Activated gamma-delta T cell treated with Interleukin-2 at 50 U/mL for 16 hours (primary cell): ENCODE measurements at regions not wholly inside any gene's neighbourhood (a gene's known extent, or its start where the extent isn't known, plus 50 kb on each side); places are given as distances from the start of the nearest gene placed in this dataset.

Source experiments
- DNase-seq: peaks from one replicate; pipeline ENCODE4 v3.0.0-alpha.2; 2020

DNA sequence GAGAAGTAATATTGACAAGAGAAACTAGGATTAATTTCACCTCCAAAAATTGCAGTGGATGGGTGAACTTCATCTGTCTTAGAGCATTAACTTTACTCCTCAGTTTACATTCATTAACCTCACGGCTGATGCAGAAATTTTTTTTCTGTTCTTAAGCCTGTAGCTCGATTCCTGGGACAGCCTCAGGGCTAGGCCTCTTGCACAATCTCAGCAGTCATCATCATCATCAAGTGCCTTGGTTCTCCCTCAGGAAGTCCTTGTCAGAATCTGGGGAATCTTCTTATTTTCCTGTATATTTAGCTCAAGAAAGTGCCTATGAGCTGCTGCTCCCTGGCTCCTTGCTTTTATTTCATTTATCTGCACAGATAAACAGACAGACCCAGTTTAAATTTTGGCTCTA is 1272.2 kb upstream of the LRRTM1 start:
- DNase-seq: no peak

DNA sequence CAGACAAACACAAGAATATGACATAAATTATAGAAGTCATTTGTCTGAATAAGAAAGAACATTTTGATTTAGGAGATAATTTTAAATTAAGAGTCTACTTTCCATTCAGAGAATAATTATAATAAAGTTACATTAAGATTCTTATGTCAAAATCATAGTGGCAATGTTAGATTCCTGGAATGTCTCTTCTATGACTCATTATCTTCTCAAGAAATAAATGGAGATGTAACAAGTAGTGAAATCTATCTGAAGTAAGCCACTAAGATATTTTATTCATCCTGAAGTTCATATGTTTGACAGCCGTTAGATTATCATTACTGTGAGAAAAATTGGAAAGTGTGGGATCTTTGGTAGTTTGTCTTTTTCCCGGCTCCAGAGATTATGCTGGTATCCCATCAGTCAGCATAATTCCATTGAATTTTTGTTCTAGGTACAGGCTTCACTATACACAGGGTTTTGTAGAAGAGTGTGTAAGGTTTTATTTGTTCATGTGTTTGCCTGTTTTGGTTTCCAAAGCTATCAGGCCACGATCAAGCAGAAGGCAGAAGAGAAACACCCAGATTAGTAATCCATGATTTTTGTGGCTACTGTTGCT is 1246.6 kb upstream of the LRRTM1 start:
- DNase-seq: no peak

DNA sequence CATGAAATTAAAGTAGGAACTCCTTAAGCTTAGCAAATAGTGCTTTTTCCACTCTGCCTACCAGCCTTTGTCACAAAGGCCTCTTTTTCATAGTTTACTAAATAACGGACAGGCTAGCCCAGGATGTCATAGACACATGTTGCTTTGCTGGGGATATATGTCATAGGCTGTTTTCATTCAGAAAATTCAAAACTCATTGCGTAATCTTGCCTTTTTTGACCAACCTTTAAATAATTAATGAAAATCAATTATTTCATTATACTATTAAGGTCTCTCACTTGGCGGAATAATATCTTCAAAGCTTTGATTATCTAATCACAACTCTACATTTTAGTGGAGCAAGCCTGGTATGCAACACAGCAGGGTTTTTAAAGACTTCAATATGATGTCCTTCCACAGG is 1245.7 kb upstream of the LRRTM1 start:
- no peak for DNase-seq

DNA sequence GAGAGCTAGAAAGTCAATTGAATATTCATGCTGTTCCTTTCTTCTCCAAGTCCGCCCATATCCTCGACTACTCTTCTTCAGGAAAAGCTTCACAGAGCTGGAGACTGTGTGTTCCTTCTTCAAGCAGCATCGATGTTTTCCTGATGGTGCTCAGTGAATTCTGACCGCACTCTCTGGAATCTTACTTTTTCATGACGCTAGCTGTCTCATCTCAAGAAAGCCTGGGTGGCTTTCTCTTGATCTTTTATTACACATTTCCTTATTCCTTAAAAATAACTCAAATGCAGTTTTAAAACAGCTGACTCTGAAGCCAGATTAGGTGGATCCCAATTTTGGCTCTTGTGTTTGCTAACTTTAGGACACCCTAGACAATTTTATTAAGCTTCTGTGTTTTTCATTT is 1245.1 kb upstream of the LRRTM1 start:
- DNase-seq: no peak

DNA sequence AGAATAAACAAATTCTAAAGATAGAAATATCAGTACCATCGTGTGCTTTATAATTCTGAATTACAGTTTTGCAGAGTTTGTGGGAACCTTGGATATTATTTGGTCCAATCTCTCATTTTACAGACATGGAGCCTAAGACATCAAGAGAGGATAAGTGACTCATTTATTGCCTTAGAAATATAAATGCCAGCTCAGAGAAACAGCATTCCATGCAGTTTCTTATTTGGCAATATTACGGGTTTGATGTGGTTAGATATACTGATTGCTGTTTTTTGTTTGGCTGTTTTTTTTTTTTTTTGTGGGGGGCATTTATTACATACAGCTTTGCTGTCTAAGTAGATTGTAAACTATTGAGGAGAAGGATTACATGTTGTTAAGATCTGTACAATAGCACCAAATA is 1241.1 kb upstream of the LRRTM1 start:
- DNase-seq: no peak

DNA sequence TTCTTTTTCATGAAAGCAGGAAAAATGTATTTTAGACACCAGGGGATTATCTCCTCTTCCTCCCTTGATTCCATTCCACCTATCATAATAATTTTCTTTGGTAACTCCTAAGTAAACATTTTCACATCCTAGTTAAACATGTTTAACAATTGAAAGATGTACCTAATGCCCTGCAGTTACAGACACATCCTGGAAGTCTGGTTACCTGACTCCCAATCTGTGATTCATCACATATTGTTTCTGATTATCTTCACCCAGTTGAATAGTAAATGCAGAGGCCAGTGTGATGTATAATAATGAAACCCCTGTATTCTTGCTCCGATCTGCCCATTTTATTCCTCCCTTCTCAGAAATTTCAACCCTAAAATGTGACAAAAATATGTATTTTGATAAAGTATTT is 1237.6 kb upstream of the LRRTM1 start:
- no peak for DNase-seq

DNA sequence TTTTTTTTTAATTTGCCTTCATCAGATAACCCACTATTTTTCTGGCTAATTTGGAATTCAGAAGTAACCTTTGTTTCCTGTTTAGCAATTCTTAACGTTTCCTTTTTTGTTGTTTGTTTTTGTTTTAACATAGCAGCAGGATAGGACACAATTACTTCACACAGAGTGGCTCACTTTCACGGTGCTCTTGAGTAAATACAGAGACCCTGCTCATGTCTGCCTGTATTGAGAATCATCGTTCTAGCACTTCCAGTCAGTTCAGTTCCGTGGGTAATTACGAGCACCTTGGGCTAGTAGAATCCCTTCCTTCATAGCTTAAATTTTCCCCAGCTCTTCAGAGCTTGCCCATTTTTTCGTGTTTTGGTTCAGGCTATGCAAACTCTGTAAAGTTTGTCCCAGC is 1225.4 kb upstream of the LRRTM1 start:
- no peak for DNase-seq

DNA sequence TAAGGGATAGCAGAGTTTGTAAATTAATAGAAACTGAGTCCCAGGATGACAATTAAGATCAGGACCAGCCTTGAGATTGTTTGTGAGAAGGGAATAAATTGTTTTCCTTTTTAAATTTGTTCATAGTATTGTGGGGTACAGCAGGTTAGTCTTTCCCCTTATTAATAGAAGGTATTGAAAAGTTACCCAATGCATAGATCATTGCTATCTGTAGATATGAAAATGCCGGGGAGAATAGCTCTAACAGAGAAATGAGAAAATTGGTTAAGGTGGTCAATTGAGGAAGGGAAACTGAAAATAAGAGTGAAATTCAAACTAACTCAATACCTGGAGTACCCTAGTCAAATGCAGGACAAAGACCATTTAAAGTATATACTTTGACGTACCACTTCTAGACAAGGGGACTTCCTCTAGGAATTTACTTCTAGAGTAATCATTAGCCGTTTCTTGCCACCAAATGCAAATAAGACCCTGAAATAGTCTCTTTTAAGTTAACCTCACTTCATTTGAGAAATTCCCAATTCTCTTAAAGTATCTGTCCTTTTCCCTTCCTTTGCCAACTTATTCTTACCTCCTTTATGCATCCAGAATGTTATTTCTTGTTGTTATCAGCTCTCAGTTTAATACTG is 1224.4 kb upstream of the LRRTM1 start:
- DNase-seq: no peak

DNA sequence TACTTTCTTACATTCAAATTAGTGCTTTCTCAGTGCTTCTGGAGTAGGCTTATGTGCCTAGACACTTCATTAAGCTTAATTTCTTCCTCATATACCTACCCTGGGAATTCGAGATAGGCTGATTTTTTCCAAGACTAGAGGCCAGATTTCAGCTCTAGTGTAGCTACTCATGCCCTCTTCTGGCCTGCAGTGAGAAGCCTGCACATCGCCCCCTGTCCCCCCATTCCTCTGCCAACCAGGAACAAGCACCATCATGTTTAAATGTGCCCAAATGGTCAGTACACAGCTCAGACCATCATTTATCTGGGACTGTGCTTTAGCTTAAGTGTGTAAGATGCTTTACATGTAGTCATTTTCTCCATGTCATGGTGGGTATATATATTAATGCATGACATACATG is 1218.8 kb upstream of the LRRTM1 start:
- DNase-seq: no peak

DNA sequence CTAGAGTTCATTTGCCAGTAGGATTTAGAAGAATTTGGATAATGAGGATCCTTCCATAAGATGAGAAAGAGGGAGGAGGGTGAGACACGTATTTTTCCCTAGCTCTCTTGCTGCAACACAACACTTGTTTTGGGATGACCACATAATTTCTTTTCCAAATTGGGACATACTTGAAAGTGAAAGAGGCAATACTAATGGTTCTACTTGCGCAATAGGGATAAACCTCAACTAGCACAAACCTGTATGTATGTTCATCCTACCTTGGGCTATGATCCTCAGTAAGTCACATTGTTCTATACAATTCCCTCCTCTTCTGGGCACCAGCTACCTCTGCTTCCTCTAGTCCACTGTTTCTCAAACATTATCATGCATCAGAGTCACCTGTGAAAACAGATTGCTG is 1208.8 kb upstream of the LRRTM1 start:
- no peak for DNase-seq

DNA sequence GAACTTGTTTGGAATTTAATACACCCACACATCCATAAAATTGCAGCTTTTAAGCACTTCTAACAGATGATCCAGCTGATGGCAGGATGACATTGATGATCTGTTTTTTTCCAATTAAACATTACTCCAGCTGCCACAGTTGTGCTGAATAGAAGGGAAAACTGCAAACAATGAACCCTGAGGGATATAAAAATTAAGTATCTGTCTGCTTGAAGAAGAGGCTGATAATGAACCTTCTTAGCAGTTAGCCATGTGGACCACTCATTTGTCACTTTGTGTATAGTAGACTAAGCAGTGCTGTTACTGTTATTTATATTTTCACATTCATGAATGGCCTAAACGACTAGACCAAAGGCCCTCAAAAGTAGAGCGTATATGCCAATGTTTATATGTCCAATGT is 1201.0 kb upstream of the LRRTM1 start:
- DNase-seq: no peak

DNA sequence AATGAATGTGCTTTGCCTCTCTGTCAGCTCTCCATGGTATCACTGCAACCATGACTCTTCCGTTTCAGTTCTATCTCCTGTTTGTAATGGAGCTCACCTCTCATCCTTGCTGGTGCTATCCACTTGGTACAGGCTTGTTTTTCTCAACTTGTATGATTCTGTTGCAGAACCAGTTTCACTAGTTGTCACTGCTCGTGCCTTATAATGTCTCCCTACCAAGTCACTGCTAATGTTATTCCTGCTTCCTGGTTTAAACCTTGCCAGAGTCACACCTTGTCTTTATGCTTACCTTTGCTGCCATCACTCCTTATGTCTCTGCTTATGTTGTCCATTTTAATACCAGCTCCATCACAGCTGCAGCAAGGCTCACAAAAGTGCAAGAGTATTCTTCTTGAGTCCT is 1191.0 kb upstream of the LRRTM1 start:
- no peak for DNase-seq

DNA sequence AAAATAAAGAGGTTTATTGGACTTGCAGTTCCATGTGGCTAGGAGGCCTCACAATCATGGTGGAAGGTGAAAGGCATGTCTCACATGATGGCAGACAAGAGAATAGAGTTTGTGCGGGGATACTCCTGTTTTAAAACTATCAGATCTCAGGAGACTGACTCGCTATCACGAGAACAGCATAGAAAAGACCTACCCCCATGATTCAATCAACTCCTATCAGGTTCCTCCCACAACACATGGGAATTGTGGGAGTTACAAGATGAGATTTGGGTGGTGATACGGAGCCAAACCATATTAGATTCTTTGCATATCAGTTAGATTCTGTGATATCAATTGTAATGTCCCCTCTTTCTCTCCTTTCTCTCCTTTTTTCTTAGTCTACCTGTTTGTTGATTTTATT is 1178.7 kb upstream of the LRRTM1 start:
- DNase-seq: no peak

DNA sequence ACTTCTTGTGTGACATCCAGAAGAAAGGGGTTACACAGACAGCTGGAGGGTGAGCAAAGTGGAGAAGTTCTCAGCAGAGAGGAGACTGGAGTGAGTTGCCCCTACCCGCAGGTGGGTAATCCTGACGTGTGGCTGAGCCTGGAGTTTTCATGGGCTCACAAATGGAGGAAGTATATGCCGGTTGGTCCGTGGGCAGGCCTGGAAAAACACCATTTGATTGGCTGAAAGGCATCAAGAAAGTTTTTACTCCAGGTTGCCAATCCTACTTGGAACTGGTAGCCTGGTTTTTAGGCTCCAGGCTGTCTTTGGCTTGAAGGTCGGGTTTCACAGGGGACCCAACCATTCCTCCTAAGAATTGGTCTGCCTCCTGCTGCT is 1177.4 kb upstream of the LRRTM1 start:
- DNase-seq: no peak

DNA sequence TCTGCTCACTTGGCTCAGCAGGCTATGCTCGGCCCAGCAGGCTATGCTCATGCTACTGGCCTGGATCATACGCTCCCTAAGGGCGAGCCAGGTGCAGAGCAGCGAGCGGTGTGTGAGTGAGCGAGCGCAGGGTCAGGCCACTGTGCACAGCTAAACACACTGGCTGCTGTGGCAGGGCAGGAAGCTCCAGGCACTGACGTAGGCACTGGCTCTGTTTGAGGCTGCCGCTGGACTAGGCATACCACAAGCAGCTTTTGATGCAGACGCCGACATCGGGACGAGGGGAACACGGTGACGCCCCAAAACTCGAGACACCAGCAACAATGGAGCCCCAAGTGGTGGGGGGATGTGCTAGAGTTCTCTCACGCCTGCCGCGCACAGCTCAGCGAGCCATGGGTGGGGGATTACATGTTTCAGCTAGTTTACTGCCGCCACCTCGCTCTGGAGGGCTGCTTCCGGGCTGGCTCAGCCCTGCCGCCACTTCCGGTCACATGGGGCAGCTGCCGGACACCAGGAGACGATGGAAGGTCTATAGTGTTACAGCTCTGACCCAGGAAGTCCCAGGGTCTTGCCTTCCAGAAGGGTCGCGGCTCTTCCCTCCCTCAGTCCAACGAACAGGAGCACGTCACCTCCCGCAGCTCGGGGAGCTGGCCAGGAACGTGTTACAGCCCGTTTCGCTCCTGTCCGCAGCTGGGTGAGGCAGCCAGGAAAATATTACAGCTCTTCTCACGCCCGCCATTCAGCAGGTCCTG is 1176.9 kb upstream of the LRRTM1 start:
- no peak for DNase-seq

DNA sequence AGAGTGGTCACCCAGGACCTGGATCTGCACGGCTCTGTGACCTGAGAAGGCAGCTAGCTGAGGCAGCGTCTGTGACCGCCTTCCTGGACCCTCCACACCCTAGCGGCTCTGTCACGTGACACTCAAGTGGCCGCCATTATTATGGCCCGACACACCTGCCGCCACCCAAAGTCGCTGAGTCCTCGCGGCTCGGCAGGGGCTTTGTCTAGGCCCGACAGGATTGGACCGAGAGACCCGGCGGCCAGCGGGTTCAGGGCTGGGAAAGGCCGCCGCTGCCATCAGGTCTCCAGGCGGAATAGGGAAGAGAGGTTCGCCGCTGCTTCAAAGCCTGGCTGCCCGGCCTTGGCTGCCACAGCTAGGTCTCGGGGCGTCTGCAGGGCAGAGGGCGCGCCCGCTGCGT is 1162.5 kb upstream of the LRRTM1 start:
- no peak for DNase-seq

DNA sequence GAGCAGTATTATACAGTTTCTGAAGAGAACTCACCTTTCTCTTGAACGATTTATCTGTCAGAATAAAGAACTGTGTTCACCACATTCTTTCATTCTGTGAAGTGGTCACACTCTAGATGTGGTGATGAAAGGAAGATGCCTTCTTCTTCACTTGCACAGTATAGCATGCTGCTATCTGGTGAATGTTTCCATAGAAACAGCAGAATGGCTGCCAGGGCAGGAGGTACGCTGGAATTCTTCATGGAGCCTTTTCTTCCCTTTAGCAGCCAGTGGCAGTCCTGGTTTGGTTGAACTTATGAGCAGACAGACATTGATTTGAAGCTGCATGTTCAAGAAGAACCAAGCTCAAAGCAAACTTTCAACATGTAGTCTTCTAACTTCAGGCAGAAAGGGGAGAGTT is 1157.9 kb upstream of the LRRTM1 start:
- DNase-seq: no peak

DNA sequence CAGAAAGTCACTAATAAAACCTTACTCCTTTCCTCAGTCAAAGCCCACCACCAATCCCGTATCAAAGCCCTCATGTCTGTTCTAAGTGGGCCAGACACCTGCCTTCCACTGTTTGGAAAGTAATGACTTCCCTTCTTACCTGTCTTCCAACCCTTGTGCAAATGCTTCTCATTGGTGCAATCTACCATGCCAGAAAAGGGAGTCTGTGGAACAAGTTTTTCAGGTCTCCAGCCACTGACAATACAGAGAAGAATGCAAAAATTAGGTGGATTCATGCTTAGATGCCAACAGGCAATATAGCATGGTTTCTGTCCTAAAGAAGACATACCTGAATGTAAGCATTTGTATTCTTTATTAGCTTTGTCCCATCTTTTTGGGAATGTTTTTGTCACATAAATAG is 1140.6 kb upstream of the LRRTM1 start:
- DNase-seq: no peak

DNA sequence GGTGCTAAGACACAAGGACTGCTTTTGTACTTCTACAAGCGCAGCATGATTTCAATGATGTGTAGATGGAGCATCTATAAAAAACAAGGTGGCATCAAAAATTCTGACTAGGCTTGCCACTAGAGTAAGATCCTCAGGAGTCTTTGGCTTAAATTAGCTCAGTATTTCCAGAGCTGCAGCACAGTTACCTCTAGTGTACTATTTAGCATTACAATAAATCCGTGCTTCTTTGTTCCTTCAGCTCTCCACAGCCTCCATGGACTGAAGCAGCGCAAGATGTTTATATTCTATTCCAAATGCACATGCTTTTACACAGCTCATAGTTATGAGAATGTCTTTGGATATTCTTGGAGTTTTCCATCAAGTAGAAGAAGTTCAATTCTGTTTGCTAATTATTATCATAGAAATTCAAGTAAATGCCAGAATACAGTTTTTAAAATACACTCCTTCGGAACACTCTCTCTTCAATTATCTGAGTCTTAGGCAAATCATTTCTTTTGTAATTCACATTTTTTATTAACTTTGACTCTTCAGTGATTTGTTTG is 1133.0 kb upstream of the LRRTM1 start:
- no peak for DNase-seq

DNA sequence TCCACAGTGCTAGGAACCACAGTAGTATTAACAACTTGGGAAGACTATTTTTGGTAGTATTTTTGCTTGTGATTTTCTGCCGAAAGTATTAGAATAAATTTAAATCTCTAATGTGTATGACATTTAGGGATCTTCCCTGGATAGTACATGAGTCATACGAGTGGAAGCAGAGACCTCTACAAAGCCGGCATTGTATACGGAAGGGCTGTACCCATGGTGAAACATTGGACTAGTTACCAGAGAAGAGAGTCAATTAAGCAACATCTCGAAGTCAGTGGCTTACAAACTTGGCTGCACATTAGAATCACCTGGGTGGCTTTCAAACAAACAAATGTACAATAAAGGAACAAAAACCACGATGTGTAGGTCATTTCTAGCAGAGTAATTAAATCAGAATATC is 1131.7 kb upstream of the LRRTM1 start:
- DNase-seq: no peak

DNA sequence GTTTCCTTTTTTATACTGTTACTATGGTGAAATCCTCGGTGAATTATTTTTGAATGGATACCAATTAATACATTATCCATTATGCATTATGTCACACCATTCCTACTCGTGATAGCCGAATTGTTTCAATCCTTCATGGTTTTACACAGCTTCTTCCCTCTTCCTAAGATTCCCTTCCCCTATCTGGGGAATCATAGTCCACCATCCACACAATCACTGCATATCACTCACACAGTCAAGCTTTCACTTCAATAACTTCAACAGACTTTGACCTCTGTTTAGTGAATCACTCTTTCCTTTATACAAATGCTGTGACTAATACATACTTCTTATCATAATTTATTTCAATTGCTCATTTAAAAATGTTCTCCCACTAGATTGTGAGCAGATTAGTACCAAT is 1108.1 kb upstream of the LRRTM1 start:
- no peak for DNase-seq

DNA sequence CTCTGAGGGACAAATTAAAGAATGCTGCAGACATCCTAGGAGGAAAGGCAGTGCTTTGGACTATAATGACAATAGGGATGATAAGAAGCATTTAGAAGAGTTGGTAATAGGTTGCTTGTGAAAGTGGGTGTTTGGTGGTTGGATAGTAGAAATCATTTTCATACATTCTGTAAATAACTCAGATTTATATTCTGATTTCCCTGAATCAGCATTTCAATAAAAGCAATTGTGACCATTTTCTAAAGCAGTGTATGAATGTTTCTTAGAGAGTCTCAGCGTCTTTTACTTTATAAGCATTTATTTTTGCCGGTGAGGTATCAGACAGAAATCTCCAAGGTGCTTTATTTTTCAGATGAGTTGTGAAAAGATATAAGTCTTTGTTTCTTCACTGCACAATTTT is 1099.0 kb upstream of the LRRTM1 start:
- no peak for DNase-seq

DNA sequence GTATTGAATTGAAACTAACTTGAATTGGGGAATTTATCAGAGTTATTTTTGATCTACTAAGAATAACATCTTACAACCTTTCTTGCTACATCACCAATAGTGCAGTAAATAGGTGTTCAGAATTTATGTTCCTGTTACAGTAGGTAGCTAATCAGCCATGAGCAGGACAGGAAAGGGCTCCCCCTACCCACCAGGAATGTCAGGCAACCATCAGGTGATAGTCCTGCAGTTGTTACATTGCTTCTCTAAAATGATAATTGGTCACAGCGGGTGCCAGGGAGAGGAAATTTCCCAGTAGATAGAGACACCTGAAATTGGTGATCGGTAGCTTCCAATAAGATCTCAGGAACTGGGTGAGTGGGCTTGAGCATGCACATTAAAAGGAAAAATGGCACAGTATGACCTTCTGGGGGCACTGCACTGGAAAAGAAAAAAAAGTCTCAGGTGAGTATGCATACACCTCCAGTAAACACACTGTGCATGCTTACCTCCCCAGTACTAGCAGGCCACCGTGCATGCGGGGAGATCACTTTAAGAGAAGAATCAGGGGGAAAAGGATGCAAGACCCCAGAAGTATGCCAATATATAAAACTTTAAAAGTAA is 1092.0 kb upstream of the LRRTM1 start:
- DNase-seq: no peak

DNA sequence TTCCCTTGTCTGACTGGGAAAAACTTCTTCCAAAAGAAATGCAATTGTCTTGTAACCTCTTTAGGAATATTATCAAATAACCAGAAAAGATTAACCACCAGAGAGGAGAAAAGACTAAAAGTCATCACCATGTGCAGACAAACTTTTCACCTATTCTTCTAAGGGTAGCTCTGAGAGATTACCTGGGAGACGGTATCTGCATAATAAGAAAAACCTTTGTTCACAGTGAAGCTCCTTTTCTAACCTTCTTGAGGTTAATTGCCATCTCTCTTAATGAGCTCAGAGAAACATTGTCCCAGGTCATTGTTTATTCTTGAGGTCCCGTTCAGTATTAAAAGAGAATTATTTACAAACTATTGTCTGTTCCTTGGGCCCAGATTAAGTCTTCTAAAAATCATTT is 1091.2 kb upstream of the LRRTM1 start:
- no peak for DNase-seq
